22Rv1 (cell line): ENCODE measurements at regions not wholly inside any gene's neighbourhood (a gene's known extent, or its start where the extent isn't known, plus 50 kb on each side); places are given as distances from the start of the nearest gene placed in this dataset.

ENCODE experiments used
- CTCF ChIP-seq: fragments of 450-650 bp; IDR thresholded peaks from 2 replicates; pipeline ENCODE4 v1.5.1; 2017; ENCODE audit warnings: mild to moderate bottlenecking
- ZFX ChIP-seq: fragments of 450-650 bp; IDR thresholded peaks from 2 replicates; pipeline ENCODE4 v1.6.1; 2017; ENCODE audit warnings: antibody characterized with exemption, borderline replicate concordance

DNA sequence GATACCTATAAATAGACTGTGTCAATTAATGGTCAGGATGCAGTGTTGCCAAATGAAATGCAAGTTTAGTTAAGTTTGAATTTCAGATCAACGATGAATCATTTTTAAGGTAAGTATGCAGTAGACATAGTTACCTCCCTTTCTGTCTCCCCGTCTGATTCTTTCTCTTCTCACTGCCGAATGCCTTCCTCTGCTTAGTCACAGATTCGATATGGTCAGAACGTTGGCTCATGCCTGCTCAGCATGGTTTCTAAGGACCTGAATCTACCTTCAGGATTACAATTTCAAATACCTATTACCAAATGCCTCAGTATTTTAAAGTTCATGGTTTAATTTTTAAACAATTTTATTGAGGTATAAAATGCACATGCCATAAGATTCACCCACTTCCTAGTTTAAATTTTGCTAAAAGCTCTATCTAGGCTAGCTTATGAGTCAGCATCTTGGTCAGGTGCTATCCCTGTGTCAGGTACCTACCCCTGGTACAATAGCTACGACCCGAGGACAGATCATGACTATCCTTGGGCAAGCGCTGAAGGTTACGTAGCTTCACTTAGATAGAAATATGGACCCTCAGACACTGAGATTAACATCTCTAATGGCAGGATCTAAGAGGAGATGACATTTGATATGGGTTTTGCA is 78.2 kb upstream of the SPON1 start:
- no peak for TF ChIP-seq ZFX
- TF ChIP-seq CTCF: no peak
